Lower leg skin (tissue), 3 donors: ENCODE measurements at regions not wholly inside any gene's neighbourhood (a gene's known extent, or its start where the extent isn't known, plus 50 kb on each side); places are given as distances from the start of the nearest gene placed in this dataset.

Experiments
- POLR2A ChIP-seq, 2 donors: fragments of 450-650 bp; IDR thresholded peaks; one replicate each; pipeline ENCODE4 v1.6.1; 2016 to 2017; ENCODE audit warnings: antibody characterized with exemption in 2 of 2, mild to moderate bottlenecking in 1 of 2, moderate library complexity in 1 of 2
- TF ChIP-seq, protein P1 (sequence below), 3 donors: fragments of 450-650 bp; IDR thresholded peaks; one replicate each; pipeline ENCODE4 v1.5.1; 2016; ENCODE audit warnings: antibody characterized with exemption in 3 of 3, mild to moderate bottlenecking in 3 of 3, moderate library complexity in 2 of 3

DNA sequence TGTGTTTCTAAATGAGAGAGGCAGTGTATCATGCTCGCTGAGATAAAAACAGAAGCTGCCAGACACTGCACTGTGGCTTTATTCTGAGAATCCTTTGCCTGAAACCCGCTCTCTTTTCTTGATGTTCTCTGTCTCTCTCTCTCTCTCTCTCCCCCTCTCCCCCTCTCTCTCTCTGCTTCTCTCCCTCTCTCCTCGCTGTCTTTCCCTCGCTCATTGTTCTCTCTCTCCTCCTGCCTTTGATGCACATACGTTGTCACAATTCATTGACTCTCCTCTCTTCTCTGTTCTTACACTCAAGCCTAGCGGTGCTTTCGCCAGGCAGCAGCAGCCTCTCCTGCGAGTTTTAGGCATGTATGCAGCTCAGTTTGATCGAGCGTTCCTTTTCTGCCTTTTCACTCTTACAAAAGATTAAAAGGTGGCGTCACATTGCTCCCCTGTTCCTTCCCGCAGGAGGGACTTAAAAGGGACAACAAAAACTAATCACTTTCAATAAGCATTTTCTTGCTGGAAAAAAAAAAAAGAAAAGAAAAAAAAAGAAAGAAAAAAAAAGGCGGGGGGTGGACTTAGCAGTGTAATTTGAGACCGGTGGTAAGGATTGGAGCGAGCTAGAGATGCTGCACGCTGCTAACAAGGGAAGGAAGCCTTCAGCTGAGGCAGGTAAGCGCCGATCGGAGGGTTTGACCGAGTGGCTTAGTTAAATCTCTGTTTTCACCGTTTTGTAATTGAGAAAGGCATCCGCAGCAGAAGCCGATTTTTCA is 717.9 kb upstream of the WWC1 start:
- TF ChIP-seq, protein P1, sequence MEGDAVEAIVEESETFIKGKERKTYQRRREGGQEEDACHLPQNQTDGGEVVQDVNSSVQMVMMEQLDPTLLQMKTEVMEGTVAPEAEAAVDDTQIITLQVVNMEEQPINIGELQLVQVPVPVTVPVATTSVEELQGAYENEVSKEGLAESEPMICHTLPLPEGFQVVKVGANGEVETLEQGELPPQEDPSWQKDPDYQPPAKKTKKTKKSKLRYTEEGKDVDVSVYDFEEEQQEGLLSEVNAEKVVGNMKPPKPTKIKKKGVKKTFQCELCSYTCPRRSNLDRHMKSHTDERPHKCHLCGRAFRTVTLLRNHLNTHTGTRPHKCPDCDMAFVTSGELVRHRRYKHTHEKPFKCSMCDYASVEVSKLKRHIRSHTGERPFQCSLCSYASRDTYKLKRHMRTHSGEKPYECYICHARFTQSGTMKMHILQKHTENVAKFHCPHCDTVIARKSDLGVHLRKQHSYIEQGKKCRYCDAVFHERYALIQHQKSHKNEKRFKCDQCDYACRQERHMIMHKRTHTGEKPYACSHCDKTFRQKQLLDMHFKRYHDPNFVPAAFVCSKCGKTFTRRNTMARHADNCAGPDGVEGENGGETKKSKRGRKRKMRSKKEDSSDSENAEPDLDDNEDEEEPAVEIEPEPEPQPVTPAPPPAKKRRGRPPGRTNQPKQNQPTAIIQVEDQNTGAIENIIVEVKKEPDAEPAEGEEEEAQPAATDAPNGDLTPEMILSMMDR (IDR thresholded peaks at IDR 0.05): no peak
- TF ChIP-seq POLR2A (IDR thresholded peaks at IDR 0.05): no peak
